Activated CD8-positive, alpha-beta memory T cell treated with anti-CD3 and anti-CD28 coated beads for 24 hours (primary cell): ENCODE measurements at regions not wholly inside any gene's neighbourhood (a gene's known extent, or its start where the extent isn't known, plus 50 kb on each side); places are given as distances from the start of the nearest gene placed in this dataset.
"Not testable (repeated sequence)": the region's sequence is repeated elsewhere in the genome, so short reads cannot be mapped to it uniquely, and the experiment has no call there.

ENCODE experiments used
- DNase-seq: peaks from one replicate; pipeline ENCODE4 v3.0.0-alpha.2; 2020

GRCh38 chr5:117343726-117344125 is 769.1 kb upstream of the SEMA6A start:
- not testable (repeated sequence) for DNase-seq

- no peak for DNase-seq
Measured at GRCh38 chr5:117337064-117337749, 762.6 kb upstream of the SEMA6A start.

GRCh38 chr5:117336208-117336607 is 761.6 kb upstream of the SEMA6A start:
- DNase-seq, result no peak

DNA sequence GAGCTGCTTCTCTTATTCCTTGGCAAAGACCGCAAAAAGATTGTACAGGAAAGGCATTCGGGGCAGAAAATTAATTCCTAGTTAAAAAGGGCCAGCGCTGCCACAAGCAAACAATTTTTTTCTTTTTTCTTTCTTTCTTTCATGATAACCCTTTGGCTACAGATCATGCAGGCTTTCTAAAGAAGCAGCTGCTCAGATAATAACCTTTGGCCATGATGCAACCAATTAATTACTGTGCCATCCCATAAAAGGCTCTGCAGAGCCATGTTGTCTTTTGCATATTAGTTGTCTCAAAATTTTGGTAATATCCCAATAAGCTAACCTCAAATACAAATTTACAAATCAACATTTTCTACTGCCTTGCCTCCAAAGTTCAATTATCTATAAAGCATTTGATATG is 758.4 kb upstream of the SEMA6A start:
- DNase-seq, result no peak

GRCh38 chr5:117332341-117332740 is 757.7 kb upstream of the SEMA6A start:
- DNase-seq, result no peak

DNA sequence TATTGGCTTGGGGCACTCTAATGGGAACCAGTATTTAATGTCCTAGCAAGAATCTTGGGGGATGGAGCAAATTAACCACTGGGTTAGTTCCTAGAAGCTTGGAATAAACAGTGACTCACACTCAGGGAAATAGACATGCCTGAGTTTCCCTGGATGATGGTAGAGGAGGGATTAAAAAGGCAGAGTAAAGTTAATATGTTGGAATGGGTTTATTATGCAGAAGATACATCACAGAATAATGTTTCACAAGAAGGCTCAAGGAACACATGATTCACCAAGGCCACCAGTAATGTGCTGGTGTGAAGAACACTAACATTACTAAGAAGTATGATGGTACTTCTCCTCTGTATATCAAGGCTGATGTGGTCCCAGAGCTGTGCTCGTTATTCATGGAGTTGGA is 752.9 kb upstream of the SEMA6A start:
- DNase-seq, result no peak

DNA sequence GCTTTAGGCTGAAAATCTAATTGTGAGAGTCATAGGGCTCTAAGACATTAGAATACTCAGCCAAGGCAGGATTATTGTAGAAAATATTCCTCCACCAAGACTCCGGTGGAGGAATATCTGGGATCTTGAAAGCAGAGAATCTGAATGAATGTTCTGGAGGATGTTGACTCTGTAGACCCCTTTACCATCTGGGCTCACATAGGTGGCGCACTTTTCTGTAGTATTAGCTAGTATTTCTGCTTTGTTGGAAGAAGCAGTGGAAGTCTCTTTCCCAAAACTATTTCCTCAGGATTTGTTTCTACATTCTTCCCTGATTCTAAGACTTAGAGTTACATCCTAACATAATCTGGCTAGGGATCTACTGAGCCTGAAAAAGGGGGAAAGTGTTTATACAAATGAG is 752.4 kb upstream of the SEMA6A start:
- DNase-seq, result no peak

GRCh38 chr5:117318528-117318927 is 743.9 kb upstream of the SEMA6A start:
- no peak for DNase-seq

GRCh38 chr5:117315170-117315569 is 740.5 kb upstream of the SEMA6A start:
- DNase-seq, result no peak

DNA sequence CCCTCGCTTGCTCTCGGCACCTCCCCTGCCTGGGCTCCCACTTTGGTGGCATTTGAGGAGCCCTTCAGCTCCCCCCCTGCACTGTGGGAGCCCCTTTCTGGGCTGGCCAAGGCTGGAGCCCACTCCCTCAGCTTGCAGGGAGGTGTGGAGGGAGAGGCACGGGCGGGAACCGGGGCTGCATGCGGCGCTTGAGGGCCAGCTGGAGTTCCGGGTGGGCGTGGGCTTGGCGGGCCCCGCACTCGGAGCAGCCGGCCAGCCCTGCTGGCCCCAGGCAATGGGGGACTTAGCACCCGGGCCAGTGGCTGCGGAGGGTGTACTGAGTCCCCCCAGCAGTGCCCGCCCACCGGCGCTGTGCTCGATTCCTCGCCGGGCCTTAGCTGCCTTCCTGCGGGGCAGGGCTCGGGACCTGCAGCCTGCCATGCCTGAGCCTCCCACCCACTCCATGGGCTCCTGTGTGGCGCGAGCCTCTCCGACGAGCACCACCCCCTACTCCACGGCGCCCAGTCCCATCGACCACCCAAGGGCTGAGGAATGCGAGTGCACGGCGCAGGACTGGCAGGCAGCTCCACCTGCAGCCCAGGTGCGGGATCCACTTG is 730.0 kb upstream of the SEMA6A start:
- not testable (repeated sequence) for DNase-seq

GRCh38 chr5:117302949-117303348 is 728.3 kb upstream of the SEMA6A start:
- DNase-seq, result no peak

DNA sequence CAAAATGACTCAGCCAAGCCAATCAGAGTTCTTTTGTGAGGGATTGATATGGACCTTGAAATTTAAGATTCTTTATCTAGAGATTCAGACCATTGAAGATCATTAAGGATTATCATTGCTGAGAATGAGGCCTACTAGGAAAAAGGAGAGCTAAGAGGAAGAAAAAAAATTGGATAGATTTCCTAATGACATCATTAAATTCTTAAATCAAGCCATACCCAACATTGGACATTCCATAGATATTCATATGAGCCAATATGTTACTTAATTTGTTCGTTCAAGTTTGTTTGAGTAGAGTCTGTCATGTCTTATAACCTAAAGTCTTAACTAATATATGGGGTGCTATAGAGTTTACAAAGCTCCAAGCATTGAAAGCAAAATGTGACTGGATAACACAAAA is 727.9 kb upstream of the SEMA6A start:
- no peak for DNase-seq

- no peak for DNase-seq
Measured at GRCh38 chr5:117299936-117300328, 725.3 kb upstream of the SEMA6A start.

DNA sequence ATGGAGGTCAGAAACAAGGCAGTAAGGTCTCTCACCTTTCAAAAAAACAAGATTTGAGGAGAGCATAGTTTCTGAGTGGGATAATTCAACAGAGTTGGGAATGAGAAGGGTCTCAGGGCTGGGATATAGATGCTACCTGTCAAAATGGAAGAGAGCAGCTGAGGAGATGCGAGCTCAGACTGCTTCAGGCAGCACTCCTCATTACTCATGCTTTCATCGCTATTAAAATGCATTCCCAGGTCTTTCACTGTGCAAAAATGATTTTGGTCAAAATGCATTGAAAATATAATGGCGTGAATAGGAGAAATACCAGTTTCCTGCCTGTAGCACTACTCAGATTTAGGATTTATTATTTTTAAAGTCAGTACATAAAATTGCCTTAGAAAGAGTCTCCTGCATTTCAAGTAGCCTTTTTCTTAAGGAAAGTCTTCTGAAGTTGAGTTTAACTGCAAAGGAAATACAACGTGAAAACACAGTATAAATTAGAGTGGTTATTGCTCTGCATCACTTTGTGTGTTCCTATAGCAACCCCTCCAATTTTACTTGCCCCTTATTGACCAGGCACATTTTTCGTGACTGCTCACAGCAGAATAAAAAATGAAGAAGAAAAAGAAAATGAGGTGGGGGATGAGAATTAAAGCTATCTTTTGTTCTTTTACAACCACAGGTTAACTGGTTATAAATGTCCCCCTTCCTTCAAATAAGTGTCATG is 724.8 kb upstream of the SEMA6A start:
- no peak for DNase-seq

GRCh38 chr5:117296872-117297271 is 722.2 kb upstream of the SEMA6A start:
- DNase-seq, result no peak

GRCh38 chr5:117295941-117296340 is 721.3 kb upstream of the SEMA6A start:
- DNase-seq, result no peak

- DNase-seq, result no peak
Measured at GRCh38 chr5:117286813-117287212, 712.2 kb upstream of the SEMA6A start.

- no peak for DNase-seq
Measured at GRCh38 chr5:117271656-117272055, 697.0 kb upstream of the SEMA6A start.

GRCh38 chr5:117266280-117266679 is 691.7 kb upstream of the SEMA6A start:
- DNase-seq, result no peak

DNA sequence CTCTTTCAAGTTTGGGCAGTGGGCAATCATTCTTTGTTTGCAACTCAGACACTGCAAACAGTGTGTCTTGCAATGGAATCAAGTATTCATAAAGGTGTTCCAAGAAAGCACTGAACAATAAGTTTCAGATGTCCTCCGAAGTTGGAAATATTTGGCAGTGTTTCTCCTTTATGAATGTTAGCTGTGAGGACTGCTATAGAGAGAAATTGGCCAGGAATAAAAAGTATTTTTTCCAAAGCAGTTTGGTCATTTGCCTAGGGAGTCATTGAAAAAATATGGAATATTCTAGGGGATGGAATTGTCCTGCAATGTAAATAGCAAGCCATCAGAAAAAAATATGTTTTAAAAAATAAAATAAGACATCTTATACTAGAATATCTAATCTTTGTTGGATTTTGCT is 688.6 kb upstream of the SEMA6A start:
- no peak for DNase-seq

DNA sequence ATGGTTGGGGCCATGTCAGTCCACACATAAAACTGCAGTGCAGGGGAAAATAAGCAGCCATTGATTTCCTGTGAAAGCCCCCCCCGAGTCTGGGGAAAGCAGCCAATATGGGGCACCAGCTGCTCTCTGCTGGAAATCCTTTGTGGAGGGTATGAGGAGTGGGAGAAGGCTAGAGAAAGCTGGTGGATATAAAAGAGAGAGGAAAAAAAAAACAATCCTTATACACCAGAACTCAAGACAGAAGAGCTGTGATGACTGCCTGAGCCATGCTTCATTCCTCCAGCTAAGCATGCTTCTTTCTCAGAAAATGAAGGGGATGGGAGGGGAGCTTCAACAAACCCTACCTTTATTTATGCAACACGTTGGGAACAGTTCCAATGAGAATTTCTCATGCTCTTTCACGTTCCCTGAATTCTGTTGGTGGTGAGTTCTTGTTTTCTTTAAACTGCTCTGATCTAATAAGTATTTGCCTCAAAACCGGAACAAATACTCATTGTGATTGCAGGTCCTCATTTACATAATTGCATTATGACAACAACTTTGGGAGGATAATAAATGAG is 688.0 kb upstream of the SEMA6A start:
- no peak for DNase-seq

DNA sequence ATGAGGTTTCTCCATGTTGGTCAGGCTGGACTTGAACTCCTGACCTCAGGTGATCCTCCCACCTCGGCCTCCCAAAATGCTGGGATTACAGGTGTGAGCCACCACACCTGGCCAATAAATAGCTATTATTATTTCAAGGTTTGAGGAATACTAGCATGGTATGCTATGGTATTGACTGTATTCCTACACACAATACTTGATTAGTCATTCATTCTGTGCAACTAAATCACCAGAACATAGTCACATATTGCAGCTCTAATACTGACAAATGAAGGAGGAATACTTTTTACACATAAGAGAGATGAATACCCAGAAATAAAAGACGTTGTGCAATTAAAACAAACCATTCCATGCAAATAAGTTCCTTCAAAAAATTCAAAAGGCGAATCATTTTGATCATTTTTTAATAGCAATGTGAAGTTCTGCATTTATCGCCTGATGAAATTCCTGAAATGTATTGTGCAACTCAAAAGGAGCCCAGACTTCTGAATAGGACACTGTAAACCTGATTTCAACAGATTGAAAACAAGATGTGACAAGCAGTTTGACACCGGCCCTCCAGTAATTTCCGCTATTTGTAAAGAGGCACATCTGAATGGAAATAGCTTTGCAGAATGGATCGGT is 687.4 kb upstream of the SEMA6A start:
- no peak for DNase-seq

GRCh38 chr5:117255211-117256027 is 680.8 kb upstream of the SEMA6A start:
- no peak for DNase-seq
